BLaER1 (cell line): ENCODE measurements at regions not wholly inside any gene's neighbourhood (a gene's known extent, or its start where the extent isn't known, plus 50 kb on each side); places are given as distances from the start of the nearest gene placed in this dataset.
"Not testable (repeated sequence)": the region's sequence is repeated elsewhere in the genome, so short reads cannot be mapped to it uniquely, and the experiment has no call there.

Source experiments
- H3K27ac ChIP-seq: shearing (Covaris generic); formaldehyde crosslinking; 2 replicates; pipeline ENCODE4 v1.8.1; 2022
- H3K27me3 ChIP-seq: shearing (Covaris generic); formaldehyde crosslinking; 2 replicates; pipeline ENCODE4 v1.8.1; 2022
- H3K36me3 ChIP-seq: shearing (Covaris generic); formaldehyde crosslinking; 2 replicates; pipeline ENCODE4 v1.8.1; 2022
- H3K4me1 ChIP-seq: shearing (Covaris generic); formaldehyde crosslinking; 2 replicates; pipeline ENCODE4 v1.8.1; 2022
- H3K4me2 ChIP-seq: shearing (Covaris generic); formaldehyde crosslinking; 2 replicates; pipeline ENCODE4 v1.8.1; 2022
- H3K4me3 ChIP-seq: shearing (Covaris generic); formaldehyde crosslinking; 2 replicates; pipeline ENCODE4 v1.8.1; 2022
- H3K9ac ChIP-seq: shearing (Covaris generic); formaldehyde crosslinking; 2 replicates; pipeline ENCODE4 v1.8.1; 2022
- H3K9me3 ChIP-seq: shearing (Covaris generic); formaldehyde crosslinking; 2 replicates; pipeline ENCODE4 v1.8.1; 2022
- H4K20me1 ChIP-seq: shearing (Covaris generic); formaldehyde crosslinking; 2 replicates; pipeline ENCODE4 v1.8.1; 2022
- Cebpa-rat ChIP-seq: shearing (Covaris generic); IDR thresholded peaks from 2 replicates; pipeline ENCODE4 v1.8.1; 2022

GRCh38 chr12:4194668-4195067, 78.9 kb upstream of the CCND2 start:
- Histone ChIP-seq H4K20me1 (no peaks in the 10 kb centered on the region), H3K4me2 (no peak overlapping the region), H3K9ac (no peak overlapping the region), H3K4me1 (peaks cover 6% of the 10 kb centered on the region; the same call in 1 of the 2 replicates), H3K9me3 (no peaks in the 10 kb centered on the region), H3K27ac (no peak overlapping the region), H3K36me3 (no peaks in the 10 kb centered on the region), H3K27me3 (peaks cover 17% of the 10 kb centered on the region), H3K4me3 (no peak overlapping the region)
- TF ChIP-seq Cebpa-rat = no peak

- H3K36me3 ChIP-seq = no peaks in the 10 kb centered on the region
Measured at GRCh38 chr12:4193821-4194220, 79.7 kb upstream of the CCND2 start.

GRCh38 chr12:4191642-4192041, 81.9 kb upstream of the CCND2 start:
- no peak overlapping the region for H3K4me3 ChIP-seq
- TF ChIP-seq Cebpa-rat = no peak
- H3K4me2 ChIP-seq = no peak overlapping the region

More at GRCh38 chr12:4193821-4194220, 79.7 kb upstream of the CCND2 start:
- H4K20me1 ChIP-seq = no peaks in the 10 kb centered on the region
- H3K9ac ChIP-seq = no peak overlapping the region
- H3K4me3 ChIP-seq = no peak overlapping the region
- TF ChIP-seq Cebpa-rat = no peak
- no peak overlapping the region for H3K27ac ChIP-seq
- H3K4me2 ChIP-seq = no peak overlapping the region
- peaks cover 6% of the 10 kb centered on the region; the same call in 1 of the 2 replicates for H3K4me1 ChIP-seq
- H3K9me3 ChIP-seq = no peaks in the 10 kb centered on the region
- H3K27me3 ChIP-seq = peaks cover 17% of the 10 kb centered on the region

GRCh38 chr12:4191149-4191548, 82.4 kb upstream of the CCND2 start:
- Histone ChIP-seq H3K36me3 (no peaks in the 10 kb centered on the region), H3K4me1 (peaks cover 6% of the 10 kb centered on the region; the same call in 1 of the 2 replicates), H3K9ac (no peak overlapping the region), H3K4me2 (no peak overlapping the region), H4K20me1 (no peaks in the 10 kb centered on the region), H3K27ac (no peak overlapping the region), H3K27me3 (peaks cover 17% of the 10 kb centered on the region), H3K9me3 (no peaks in the 10 kb centered on the region), H3K4me3 (no peak overlapping the region)
- TF ChIP-seq Cebpa-rat = no peak

More at GRCh38 chr12:4191642-4192041, 81.9 kb upstream of the CCND2 start:
- H3K9ac ChIP-seq = no peak overlapping the region
- peaks cover 17% of the 10 kb centered on the region for H3K27me3 ChIP-seq
- no peak overlapping the region for H3K27ac ChIP-seq
- H4K20me1 ChIP-seq = no peaks in the 10 kb centered on the region
- peaks cover 6% of the 10 kb centered on the region; the same call in 1 of the 2 replicates for H3K4me1 ChIP-seq
- H3K36me3 ChIP-seq = no peaks in the 10 kb centered on the region
- H3K9me3 ChIP-seq = no peaks in the 10 kb centered on the region

GRCh38 chr12:4190366-4191063, 83.0 kb upstream of the CCND2 start:
- Histone ChIP-seq H3K4me1 (peaks cover 6% of the 10 kb centered on the region; the same call in 1 of the 2 replicates), H3K4me3 (no peak overlapping the region), H3K9me3 (no peaks in the 10 kb centered on the region), H4K20me1 (no peaks in the 10 kb centered on the region), H3K27me3 (peaks cover 14% of the 10 kb centered on the region), H3K4me2 (no peak overlapping the region), H3K36me3 (no peaks in the 10 kb centered on the region), H3K27ac (no peak overlapping the region), H3K9ac (no peak overlapping the region)
- TF ChIP-seq Cebpa-rat = no peak

GRCh38 chr12:4189721-4190120, 83.8 kb upstream of the CCND2 start:
- no peak for TF ChIP-seq Cebpa-rat

GRCh38 chr12:4187916-4188315, 85.6 kb upstream of the CCND2 start:
- no peaks in the 10 kb centered on the region for H4K20me1 ChIP-seq
- H3K4me2 ChIP-seq = no peak overlapping the region
- 0 out of 2 replicates have a peak, but pooled peaks cover 2% of the 10 kb centered on the region for H3K9me3 ChIP-seq
- H3K36me3 ChIP-seq = no peaks in the 10 kb centered on the region
- no peak overlapping the region for H3K4me3 ChIP-seq
- H3K9ac ChIP-seq = no peak overlapping the region
- no peaks in the 10 kb centered on the region for H3K27me3 ChIP-seq
- H3K4me1 ChIP-seq = peaks cover 6% of the 10 kb centered on the region; the same call in 1 of the 2 replicates
- no peak for TF ChIP-seq Cebpa-rat
- H3K27ac ChIP-seq = no peak overlapping the region

More at GRCh38 chr12:4189721-4190120, 83.8 kb upstream of the CCND2 start:
- Histone ChIP-seq H3K4me3 (no peak overlapping the region), H3K9ac (no peak overlapping the region), H3K36me3 (no peaks in the 10 kb centered on the region), H3K27ac (no peak overlapping the region), H4K20me1 (no peaks in the 10 kb centered on the region), H3K27me3 (peaks cover 6% of the 10 kb centered on the region; the same call in 1 of the 2 replicates), H3K9me3 (no peaks in the 10 kb centered on the region), H3K4me2 (no peak overlapping the region), H3K4me1 (peaks cover 6% of the 10 kb centered on the region; the same call in 1 of the 2 replicates)

GRCh38 chr12:4187315-4187714, 86.2 kb upstream of the CCND2 start:
- H3K36me3 ChIP-seq, H4K20me1 ChIP-seq, H3K4me2 ChIP-seq, H3K9ac ChIP-seq, H3K4me3 ChIP-seq, H3K27me3 ChIP-seq, H3K27ac ChIP-seq, H3K9me3 ChIP-seq, H3K4me1 ChIP-seq: not testable (repeated sequence)

- Histone ChIP-seq H3K4me2 (no peak overlapping the region), H3K4me3 (no peak overlapping the region), H3K36me3 (no peaks in the 10 kb centered on the region), H3K27me3 (no peaks in the 10 kb centered on the region), H3K9me3 (peaks cover 11% of the 10 kb centered on the region; the same call in 1 of the 2 replicates), H3K4me1 (no peaks in the 10 kb centered on the region), H3K9ac (no peak overlapping the region), H3K27ac (no peak overlapping the region), H4K20me1 (no peaks in the 10 kb centered on the region)
- no peak for TF ChIP-seq Cebpa-rat
Measured at GRCh38 chr12:4178424-4179170, 95.0 kb upstream of the CCND2 start.

- H4K20me1 ChIP-seq = no peaks in the 10 kb centered on the region
- H3K4me3 ChIP-seq = no peak overlapping the region
- no peaks in the 10 kb centered on the region for H3K36me3 ChIP-seq
- no peak for TF ChIP-seq Cebpa-rat
- no peaks in the 10 kb centered on the region for H3K27me3 ChIP-seq
- peaks cover 8% of the 10 kb centered on the region; the same call in 1 of the 2 replicates for H3K9me3 ChIP-seq
- no peak overlapping the region for H3K27ac ChIP-seq
- H3K9ac ChIP-seq = no peak overlapping the region
- H3K4me2 ChIP-seq = no peak overlapping the region
- no peaks in the 10 kb centered on the region for H3K4me1 ChIP-seq
Measured at GRCh38 chr12:4177262-4177661, 96.3 kb upstream of the CCND2 start.
